CD4-positive, alpha-beta T cell treated with Interferon alpha-2 for 1 hour (primary cell): ENCODE measurements at regions not wholly inside any gene's neighbourhood (a gene's known extent, or its start where the extent isn't known, plus 50 kb on each side); places are given as distances from the start of the nearest gene placed in this dataset.

ENCODE experiments used
- DNase-seq, 2 donors: peaks; one replicate each; pipeline ENCODE4 v3.0.0-alpha.2; 2020 to 2022

- DNase-seq: no peak
Measured at GRCh38 chr19:5235458-5236219, 105.0 kb downstream of the PTPRS start.

DNA sequence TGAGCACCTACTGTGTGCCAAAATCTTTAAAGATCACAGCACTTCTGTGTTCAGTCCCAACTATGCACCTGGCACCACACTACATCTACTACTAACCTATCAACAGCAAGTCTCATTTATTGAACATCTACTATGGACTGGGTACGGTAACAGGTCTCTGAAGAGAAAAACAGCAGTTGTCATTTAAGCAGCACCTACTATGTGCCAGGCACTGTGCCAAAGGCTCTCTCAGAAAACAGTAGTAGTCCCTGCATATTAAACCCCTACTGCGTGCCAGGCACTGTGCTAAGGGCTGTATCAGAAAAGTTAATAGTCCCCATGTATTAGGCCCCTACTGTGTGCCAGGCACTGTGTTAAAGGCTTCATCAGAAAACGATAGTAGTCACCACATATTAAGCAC is 106.2 kb downstream of the PTPRS start:
- no peak for DNase-seq

- no peak for DNase-seq
Measured at GRCh38 chr19:5232798-5233505, 107.7 kb downstream of the PTPRS start.

GRCh38 chr19:5231857-5232678 is 108.5 kb downstream of the PTPRS start:
- DNase-seq: no peak

- DNase-seq: no peak
Measured at GRCh38 chr19:5230730-5231555, 109.7 kb downstream of the PTPRS start.

DNA sequence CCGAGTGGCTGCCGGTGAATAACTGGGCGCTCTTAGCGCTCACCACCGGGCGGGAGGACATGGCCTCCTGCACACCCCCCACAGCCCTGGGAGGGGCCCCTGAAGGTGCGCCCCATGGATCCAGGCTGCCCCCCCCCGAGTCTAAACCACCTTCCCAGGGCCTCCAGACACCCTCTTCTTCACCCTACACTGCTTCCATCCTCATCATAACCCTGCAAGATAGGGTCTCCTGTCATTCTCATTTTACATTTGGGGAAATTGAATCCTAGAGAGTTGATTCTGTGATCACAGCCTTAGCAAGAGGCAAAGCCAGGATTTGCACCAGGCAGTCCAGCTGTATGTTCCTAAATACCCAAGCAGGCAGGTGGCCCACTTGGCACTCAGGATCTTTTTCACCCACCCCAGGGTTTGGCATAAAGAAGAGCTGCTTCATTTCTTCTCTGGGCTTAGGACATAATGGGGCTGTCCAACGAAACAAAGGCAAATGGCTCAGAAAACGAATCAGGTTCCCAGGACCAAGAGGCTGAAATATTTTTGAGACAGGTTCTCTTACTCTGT is 110.8 kb downstream of the PTPRS start:
- DNase-seq: no peak

- DNase-seq: no peak
Measured at GRCh38 chr19:5228932-5229777, 111.5 kb downstream of the PTPRS start.

DNA sequence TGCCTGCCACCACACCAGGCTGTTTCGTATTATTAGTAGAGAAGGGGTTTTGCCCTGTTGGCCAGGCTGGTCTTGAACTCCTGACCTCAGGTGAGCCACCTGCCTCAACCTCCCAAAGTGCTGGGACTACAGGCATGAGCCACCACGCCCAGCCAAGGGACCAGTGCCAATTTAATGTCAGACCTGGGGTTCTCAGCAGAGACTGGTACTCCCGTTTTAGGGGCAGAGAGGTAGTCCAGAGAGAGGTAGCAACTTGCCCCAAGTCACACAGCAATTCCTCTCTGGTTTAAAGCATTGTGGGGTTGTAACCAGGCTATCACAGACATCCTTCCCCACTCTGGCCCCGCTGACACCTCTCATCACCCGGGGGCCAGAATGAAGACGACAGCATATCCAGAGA is 112.1 kb downstream of the PTPRS start:
- DNase-seq: no peak

DNA sequence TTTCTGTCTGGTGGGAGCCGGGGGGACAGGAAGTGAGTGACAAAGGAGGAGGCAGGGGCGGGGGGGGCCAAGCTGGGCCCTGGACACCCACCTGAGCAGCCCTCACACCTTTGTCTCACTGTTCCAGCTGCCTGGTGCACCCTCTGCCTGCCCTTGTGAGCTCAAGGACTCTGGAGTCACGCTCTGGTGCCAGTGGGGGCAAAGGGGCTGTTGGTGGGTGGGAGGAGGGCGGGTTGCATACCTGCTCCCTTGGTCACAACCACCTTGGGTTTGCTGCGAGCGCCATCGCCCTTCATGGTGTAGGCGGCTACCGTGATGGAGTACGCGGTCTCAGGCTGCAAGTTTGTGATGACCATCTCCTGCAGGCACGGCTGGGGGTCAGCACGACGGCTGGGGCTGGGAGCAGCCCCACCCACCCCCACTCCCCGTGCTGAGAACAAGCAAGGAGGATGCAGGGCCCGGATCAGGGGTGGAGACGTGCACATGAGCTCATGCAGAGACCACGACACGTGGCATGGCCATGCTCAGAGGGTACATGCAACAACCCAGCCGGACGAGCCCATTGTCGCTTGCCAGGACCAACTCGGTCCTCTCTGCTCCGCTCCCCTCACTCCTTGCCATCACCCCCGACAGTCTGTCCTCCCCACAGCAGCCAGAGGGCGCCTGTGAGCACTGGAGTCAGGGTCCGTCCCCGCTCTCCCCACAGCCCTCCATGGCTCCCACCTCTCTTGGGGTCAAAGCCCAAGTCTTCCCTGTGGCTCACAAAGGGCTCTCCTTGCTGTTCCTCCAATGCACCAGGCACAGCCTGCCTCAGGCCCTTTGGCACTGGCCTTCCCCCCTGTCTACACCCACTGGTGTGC is 114.9 kb downstream of the PTPRS start:
- DNase-seq: no peak

DNA sequence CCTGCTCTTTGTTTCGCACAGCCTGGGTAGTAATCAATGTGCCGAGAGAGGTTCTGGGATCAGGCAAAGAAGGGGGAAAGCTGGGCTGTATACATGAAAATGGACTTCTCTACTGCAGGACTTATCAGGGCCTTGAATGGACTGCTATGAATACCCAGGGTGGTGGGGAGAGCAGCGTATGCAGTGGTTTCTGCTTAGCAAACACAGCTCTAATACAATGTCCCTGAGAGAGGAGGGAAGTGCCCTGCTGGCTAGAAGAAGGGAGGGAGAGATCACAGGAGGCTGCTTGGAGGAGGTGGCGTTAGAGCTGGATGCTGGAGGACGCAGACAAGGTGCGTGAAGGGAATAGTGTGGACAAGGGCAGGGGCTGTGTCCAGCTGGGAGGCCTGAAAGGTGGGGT is 116.1 kb downstream of the PTPRS start:
- no peak for DNase-seq

GRCh38 chr19:5222821-5223321 is 117.7 kb downstream of the PTPRS start:
- no peak for DNase-seq

- DNase-seq: no peak
Measured at GRCh38 chr19:5222178-5222577, 118.4 kb downstream of the PTPRS start.

- no peak for DNase-seq
Measured at GRCh38 chr19:5220866-5221265, 119.7 kb downstream of the PTPRS start.

GRCh38 chr19:5220361-5220760 is 120.3 kb downstream of the PTPRS start:
- DNase-seq: no peak

- no peak for DNase-seq
Measured at GRCh38 chr19:5219551-5220304, 120.9 kb downstream of the PTPRS start.

- no peak for DNase-seq
Measured at GRCh38 chr19:5218963-5219530, 121.6 kb downstream of the PTPRS start.

DNA sequence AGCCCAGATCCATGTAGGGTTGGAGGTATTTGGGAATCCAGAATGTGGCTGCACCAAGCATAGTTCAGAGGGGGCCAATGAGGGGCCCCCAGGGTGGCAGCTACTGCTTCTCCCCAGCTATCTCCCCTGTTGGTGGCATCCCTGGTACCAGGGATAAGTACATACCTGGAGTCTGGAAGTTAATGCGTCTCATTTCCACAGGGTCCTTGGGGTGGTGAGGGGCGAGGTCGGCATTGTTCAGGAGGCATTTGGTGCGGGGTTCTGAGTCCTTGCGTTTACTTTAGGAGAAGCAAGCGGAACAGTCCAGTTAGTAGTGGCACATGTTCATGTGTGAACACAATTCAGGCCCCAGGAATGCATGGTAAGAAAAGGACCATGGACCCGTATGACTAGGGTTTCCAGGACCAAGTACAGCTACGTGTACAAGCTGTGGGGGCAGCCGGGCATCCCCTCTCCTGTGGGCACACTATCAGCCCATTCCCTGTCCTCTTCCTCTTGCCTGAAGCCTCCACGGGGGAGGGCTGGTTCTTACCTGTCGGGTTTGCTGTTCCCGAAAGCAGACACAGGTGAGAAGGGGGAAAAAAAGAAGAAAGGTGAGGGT is 122.3 kb downstream of the PTPRS start:
- no peak for DNase-seq

GRCh38 chr19:5217171-5217570 is 123.4 kb downstream of the PTPRS start:
- DNase-seq: no peak
